Thyroid gland (tissue), 4 donors: ENCODE measurements at regions not wholly inside any gene's neighbourhood (a gene's known extent, or its start where the extent isn't known, plus 50 kb on each side); places are given as distances from the start of the nearest gene placed in this dataset.

Source experiments
- DNase-seq, 2 donors: peaks; one replicate each; pipeline ENCODE4 v3.0.0-alpha.2; 2019
- H3K27ac ChIP-seq, 3 donors: fragments of 200-600 bp; sonication (generic); 1 replicate in 2 of 3; 2 replicates in 1 of 3; pipeline ENCODE4 v1.5.1; 2016 to 2019; ENCODE audit warnings: mild to moderate bottlenecking in 1 of 3, moderate library complexity in 1 of 3
- H3K27me3 ChIP-seq: fragments of 200-600 bp; sonication (generic); one replicate; pipeline ENCODE4 v1.5.1; 2019
- H3K36me3 ChIP-seq, 2 donors: fragments of 200-600 bp; sonication (generic); one replicate each; pipeline ENCODE4 v1.5.1; 2016 to 2019
- H3K4me1 ChIP-seq, 2 donors: fragments of 200-600 bp; sonication (generic); one replicate each; pipeline ENCODE4 v1.5.1; 2017 to 2019
- H3K4me3 ChIP-seq, 3 donors: fragments of 200-600 bp; sonication (generic); replicated peaks in 1 of 3; 1 replicate in 2 of 3; 2 replicates in 1 of 3; pipeline ENCODE4 v1.5.1; 2016; ENCODE audit warnings: mild to moderate bottlenecking in 1 of 3
- H3K9me3 ChIP-seq: fragments of 200-600 bp; sonication (generic); one replicate; pipeline ENCODE4 v1.5.1; 2017
- POLR2A ChIP-seq, 2 donors: fragments of 450-650 bp; IDR thresholded peaks; one replicate each; pipeline ENCODE4 v1.6.1; 2017; ENCODE audit warnings: antibody characterized with exemption in 2 of 2, mild to moderate bottlenecking in 2 of 2, moderate library complexity in 1 of 2
- WGBS, 2 donors: methylation state at CpG; one replicate each; pipeline ENCODE4 v1.1.5; 2017; 5-methylcytosine and 5-hydroxymethylcytosine counted together
- intact Hi-C: fragments of 100-400 bp; cut with DNase I; formaldehyde crosslinking; loops from one replicate; pipeline ENCODE4 v1.15.1; 2023
- TF ChIP-seq, protein P1 (sequence below), 6 experiments: fragments of 200-600 bp in 3 of 6; fragments of 450-650 bp in 3 of 6; sonication (generic) in 3 of 6; IDR thresholded peaks; one replicate each; pipeline ENCODE4 v1.5.1; 2016 to 2019; ENCODE audit warnings: antibody characterized with exemption in 6 of 6, mild to moderate bottlenecking in 2 of 6, inconsistent platforms in 1 of 6, moderate library complexity in 1 of 6

DNA sequence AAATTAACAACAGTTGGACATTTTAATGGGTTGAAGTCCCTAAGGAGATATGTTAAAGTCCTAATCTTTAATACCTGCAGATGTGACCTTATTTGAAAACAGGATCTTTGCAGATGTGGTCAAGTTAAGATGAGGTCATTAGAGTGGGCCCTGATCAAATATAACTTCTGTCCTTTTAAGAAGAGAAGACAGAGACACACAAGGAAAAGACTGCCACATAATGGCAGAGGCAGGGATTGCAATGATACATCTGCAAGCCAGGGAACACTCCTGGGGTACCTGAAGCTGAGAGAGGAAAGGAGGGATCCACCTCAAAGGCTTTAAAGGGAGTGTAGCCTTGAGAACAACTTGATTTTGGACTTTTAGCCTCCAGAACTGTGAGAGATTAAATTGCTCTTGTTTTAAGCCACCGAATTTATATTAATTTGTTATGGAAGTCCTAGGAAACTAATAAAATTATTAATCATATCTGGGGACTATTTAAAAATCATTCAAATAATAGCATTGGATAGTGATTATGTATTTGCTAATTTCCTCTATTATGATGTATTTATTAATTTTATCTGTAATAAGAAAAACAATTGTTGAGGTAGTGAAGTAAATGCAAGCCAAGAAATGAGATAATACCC is 700.0 kb upstream of the PCDH15 start:
- peak; percentile 33 to 36 for DNase-seq
- no peak overlapping the region for H3K4me3 ChIP-seq
- WGBS, 2 donors = 6 to 8% methylated on average over 1 of the region's 1 CpG
- no peaks in the 10 kb centered on the region for H3K27me3 ChIP-seq
- no peak overlapping the region for H3K27ac ChIP-seq
- intact Hi-C loops = no loop called here
- no peaks in the 10 kb centered on the region for H3K9me3 ChIP-seq
- H3K4me1 ChIP-seq = no peaks in the 10 kb centered on the region
- TF ChIP-seq, protein P1, sequence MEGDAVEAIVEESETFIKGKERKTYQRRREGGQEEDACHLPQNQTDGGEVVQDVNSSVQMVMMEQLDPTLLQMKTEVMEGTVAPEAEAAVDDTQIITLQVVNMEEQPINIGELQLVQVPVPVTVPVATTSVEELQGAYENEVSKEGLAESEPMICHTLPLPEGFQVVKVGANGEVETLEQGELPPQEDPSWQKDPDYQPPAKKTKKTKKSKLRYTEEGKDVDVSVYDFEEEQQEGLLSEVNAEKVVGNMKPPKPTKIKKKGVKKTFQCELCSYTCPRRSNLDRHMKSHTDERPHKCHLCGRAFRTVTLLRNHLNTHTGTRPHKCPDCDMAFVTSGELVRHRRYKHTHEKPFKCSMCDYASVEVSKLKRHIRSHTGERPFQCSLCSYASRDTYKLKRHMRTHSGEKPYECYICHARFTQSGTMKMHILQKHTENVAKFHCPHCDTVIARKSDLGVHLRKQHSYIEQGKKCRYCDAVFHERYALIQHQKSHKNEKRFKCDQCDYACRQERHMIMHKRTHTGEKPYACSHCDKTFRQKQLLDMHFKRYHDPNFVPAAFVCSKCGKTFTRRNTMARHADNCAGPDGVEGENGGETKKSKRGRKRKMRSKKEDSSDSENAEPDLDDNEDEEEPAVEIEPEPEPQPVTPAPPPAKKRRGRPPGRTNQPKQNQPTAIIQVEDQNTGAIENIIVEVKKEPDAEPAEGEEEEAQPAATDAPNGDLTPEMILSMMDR (IDR thresholded peaks at IDR 0.05) = peak in 3 of 6 experiments; percentile 49 to 62 (median 55)
- TF ChIP-seq POLR2A (IDR thresholded peaks at IDR 0.05) = no peak
- no peaks in the 10 kb centered on the region for H3K36me3 ChIP-seq

DNA sequence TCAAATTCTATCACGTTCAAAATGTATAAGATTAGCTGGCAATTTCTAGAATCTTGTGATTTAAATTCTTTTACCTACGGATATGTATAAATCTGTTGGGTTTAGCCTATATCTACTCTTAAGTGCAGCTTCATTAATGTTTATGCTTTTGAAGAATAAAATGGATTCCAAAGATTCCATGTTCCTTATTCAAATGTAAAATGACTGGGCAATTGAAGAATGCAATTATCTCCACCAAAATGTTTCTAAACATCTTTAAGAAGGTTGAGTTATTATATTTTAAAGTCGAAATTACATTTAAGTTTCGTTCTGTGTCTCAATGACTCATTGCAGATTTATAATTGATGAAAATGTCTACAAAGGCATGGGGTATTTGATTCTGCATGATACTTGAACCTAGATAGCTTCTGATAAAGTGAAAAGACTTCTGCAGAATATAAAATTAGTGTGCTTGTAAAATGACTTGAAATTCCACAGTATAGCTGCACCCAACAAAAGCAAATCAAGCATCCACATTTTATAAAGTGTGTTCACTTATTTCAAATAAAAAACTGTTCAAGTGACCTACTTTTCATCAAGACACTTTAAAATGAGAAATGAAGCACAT is 697.0 kb upstream of the PCDH15 start:
- no peaks in the 10 kb centered on the region for H3K27me3 ChIP-seq
- no peak overlapping the region for H3K27ac ChIP-seq
- no peak for DNase-seq
- no peaks in the 10 kb centered on the region for H3K9me3 ChIP-seq
- H3K36me3 ChIP-seq = no peaks in the 10 kb centered on the region
- no peak overlapping the region for H3K4me3 ChIP-seq
- H3K4me1 ChIP-seq = no peaks in the 10 kb centered on the region
- intact Hi-C loops = no loop called here
- WGBS, 2 donors = 89% methylated on average over 4 of the region's 4 CpGs
- no peak for TF ChIP-seq POLR2A (IDR thresholded peaks at IDR 0.05)
- TF ChIP-seq, protein P1 (IDR thresholded peaks at IDR 0.05) = no peak

DNA sequence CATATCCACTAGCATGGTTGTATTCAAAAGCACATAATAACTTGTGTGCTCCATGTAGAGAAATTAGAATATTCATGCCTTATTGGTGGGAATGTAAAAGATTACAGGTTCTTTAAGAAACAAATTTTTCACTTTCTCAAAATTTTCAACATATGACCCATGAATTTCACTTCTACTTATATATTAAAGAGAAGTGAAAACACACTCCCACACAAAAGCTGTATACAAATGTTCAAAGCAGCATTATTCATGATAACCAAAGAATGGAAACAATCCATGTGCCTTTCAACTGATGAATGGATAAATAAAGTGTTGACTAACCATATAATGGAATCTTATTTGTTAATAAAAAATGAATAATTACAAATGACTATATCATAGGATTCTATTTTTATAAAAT is 694.5 kb upstream of the PCDH15 start:
- no peaks in the 10 kb centered on the region for H3K36me3 ChIP-seq
- peaks cover 0 to 4% of the 10 kb centered on the region in 2 donors for H3K4me1 ChIP-seq
- TF ChIP-seq POLR2A (IDR thresholded peaks at IDR 0.05) = no peak
- TF ChIP-seq, protein P1 (IDR thresholded peaks at IDR 0.05) = no peak

DNA sequence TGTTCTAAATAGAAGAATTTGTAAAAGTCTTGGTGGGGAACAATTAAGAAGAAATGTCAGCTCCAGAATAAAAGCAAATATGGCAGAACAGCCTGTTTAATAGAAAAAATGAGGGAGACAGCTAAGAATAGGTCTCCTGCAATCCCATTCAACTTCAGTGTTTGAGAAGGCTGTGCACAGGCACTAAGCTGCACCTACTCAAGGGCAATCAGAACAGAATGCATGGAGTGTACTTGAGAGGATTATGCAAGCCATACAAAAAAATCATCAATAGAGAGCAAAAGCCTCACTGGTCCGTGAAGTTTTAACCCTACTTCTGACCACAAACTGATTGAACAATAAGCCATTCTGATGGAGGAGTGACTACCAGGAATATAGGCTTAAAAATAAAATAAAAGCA is 690.7 kb upstream of the PCDH15 start:
- H3K4me1 ChIP-seq = peaks cover 0 to 4% of the 10 kb centered on the region in 2 donors
- no peak for TF ChIP-seq POLR2A (IDR thresholded peaks at IDR 0.05)
- intact Hi-C loops = no loop called here

More for the DNA sequence above, 694.5 kb upstream of the PCDH15 start:
- Histone ChIP-seq H3K27ac (no peak overlapping the region), H3K4me3 (no peak overlapping the region), H3K27me3 (no peaks in the 10 kb centered on the region), H3K9me3 (no peaks in the 10 kb centered on the region)
- intact Hi-C loops = no loop called here
- DNase-seq = no peak

DNA sequence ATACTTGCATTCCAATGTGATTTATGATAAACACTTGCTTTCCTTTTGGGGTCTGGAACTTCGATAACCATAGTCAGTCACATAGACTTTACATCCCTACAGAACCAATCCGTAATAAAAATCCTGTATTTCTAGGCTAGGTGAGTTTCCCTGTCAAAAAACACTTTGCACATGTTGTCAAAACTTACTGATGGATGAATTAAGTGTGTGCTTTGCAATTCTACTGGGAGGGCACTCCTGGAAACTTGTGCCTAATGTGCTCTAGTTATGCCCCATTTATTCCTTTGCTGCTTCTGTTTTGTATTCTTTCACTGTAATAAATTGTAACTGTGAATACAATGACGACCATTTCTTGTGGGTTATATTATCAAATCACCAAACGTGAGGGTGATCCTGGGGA is 684.8 kb upstream of the PCDH15 start:
- H3K36me3 ChIP-seq = no peaks in the 10 kb centered on the region
- H3K9me3 ChIP-seq = no peaks in the 10 kb centered on the region
- no peaks in the 10 kb centered on the region for H3K27me3 ChIP-seq
- TF ChIP-seq, protein P1 (IDR thresholded peaks at IDR 0.05) = no peak
- no peak for TF ChIP-seq POLR2A (IDR thresholded peaks at IDR 0.05)
- no peak overlapping the region for H3K27ac ChIP-seq
- no peak overlapping the region for H3K4me3 ChIP-seq
- H3K4me1 ChIP-seq = no peaks in the 10 kb centered on the region
- WGBS, 2 donors = 52 to 57% methylated on average over 4 of the region's 4 CpGs
- intact Hi-C loops = no loop called here
- no peak for DNase-seq

More for the DNA sequence above, 690.7 kb upstream of the PCDH15 start:
- Histone ChIP-seq H3K9me3 (no peaks in the 10 kb centered on the region), H3K4me3 (no peak overlapping the region), H3K27me3 (no peaks in the 10 kb centered on the region), H3K27ac (no peak overlapping the region), H3K36me3 (no peaks in the 10 kb centered on the region)
- DNase-seq = no peak
- 35 to 41% methylated on average over 1 of the region's 1 CpG for WGBS, 2 donors
